Neutrophil (primary cell): ENCODE measurements at regions not wholly inside any gene's neighbourhood (a gene's known extent, or its start where the extent isn't known, plus 50 kb on each side); places are given as distances from the start of the nearest gene placed in this dataset.

ENCODE experiments used
- H3K27ac ChIP-seq: fragments of 200-600 bp; sonication (generic); 2 replicates; pipeline ENCODE4 v1.5.1; 2016; ENCODE audit warnings: mild to moderate bottlenecking, moderate library complexity
- H3K27me3 ChIP-seq: fragments of 200-600 bp; sonication (generic); 2 replicates; pipeline ENCODE4 v1.6.0; 2016; ENCODE audit warnings: mild to moderate bottlenecking
- H3K36me3 ChIP-seq: fragments of 200-600 bp; sonication (generic); 2 replicates; pipeline ENCODE4 v1.5.1; 2017
- H3K4me1 ChIP-seq, 2 experiments: fragments of 200-600 bp in 1 of 2; sonication (generic) in 1 of 2; 1 replicate in 1 of 2; 2 replicates in 1 of 2; pipeline versions ENCODE4 v1.5.1 to v1.6.1; 2013 to 2016; ENCODE audit warnings: low read depth in 1 of 2, low read length in 1 of 2, mild to moderate bottlenecking in 1 of 2, moderate library complexity in 1 of 2; ENCODE audit not compliant: control insufficient read depth in 1 of 2, insufficient read depth in 1 of 2
- H3K4me3 ChIP-seq, 2 experiments: fragments of 200-600 bp in 1 of 2; sonication (generic) in 1 of 2; 1 replicate in 1 of 2; 2 replicates in 1 of 2; pipeline ENCODE4 v1.5.1; 2013 to 2016; ENCODE audit warnings: low read depth in 1 of 2, low read length in 1 of 2, mild to moderate bottlenecking in 1 of 2, moderate library complexity in 1 of 2
- H3K9me3 ChIP-seq: fragments of 200-600 bp; sonication (generic); 2 replicates; pipeline ENCODE4 v1.5.1; 2016
- TF ChIP-seq, protein P1 (sequence below): fragments of 200-600 bp; sonication (generic); IDR thresholded peaks from 2 replicates; pipeline ENCODE4 v1.5.1; 2016; ENCODE audit warnings: antibody characterized with exemption

DNA sequence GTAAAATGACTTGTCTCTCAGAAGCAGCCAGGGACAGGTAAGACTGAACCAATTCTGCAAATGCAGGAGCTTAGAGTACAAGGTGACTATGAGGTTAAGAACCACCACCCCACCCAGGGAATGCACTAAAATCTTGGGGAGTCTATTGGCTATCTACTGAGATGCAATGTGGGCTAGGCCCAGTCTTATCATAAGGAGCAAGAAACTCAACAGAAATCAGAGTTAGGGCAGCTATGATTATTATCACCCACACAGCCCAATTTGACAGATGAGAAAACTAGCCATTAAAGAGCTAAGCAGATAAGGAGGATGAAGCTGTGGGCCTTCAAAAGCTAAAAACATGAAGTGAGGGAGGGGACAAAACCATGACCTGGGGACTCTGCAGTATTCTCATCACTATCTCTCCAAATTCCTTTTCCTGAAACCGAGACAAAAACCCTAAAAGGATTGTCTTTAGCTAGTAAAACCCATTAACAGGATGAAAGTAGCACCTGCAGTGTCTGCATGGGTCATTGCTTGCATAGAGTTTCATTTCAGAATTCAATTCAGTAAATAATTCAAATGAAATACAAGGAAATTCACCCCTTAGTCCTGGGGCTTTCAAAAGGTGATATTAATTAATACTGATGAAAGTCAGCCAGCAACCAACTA lies 68.8 kb upstream of the USP47 start:
- Histone ChIP-seq H3K4me1 (no peaks in the 10 kb centered on the region), H3K27ac (no peak overlapping the region), H3K9me3 (no peaks in the 10 kb centered on the region), H3K4me3 (no peak overlapping the region), H3K27me3 (peaks cover 62% of the 10 kb centered on the region), H3K36me3 (no peaks in the 10 kb centered on the region)
- TF ChIP-seq, protein P1, sequence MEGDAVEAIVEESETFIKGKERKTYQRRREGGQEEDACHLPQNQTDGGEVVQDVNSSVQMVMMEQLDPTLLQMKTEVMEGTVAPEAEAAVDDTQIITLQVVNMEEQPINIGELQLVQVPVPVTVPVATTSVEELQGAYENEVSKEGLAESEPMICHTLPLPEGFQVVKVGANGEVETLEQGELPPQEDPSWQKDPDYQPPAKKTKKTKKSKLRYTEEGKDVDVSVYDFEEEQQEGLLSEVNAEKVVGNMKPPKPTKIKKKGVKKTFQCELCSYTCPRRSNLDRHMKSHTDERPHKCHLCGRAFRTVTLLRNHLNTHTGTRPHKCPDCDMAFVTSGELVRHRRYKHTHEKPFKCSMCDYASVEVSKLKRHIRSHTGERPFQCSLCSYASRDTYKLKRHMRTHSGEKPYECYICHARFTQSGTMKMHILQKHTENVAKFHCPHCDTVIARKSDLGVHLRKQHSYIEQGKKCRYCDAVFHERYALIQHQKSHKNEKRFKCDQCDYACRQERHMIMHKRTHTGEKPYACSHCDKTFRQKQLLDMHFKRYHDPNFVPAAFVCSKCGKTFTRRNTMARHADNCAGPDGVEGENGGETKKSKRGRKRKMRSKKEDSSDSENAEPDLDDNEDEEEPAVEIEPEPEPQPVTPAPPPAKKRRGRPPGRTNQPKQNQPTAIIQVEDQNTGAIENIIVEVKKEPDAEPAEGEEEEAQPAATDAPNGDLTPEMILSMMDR = no peak

DNA sequence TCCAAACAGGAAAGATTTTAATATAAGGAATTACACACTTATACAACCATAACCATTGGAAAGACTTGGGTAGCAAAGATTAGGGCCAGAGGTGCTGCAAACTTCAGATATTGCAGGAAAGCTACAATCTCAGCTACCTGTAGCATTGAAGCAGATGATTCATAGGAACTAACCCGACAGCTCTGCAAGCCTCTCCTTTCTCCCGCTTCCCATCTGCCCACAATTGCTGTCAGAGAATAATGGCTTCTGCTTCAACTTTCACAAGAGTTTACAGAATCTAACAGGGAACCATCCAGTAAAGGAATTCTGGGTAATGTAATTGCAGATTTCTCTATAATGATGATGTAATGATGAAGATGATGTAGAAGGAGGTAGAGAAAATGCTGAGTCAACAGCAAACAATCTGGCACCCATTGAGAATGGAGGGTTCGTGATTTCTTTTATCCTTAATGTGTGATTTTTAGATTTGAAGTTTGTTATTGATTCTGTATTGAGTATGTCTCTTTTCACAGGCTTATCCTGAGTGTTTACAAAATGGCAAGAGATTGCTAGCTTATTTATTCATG lies 70.8 kb upstream of the USP47 start:
- Histone ChIP-seq H3K27me3 (peaks cover 59% of the 10 kb centered on the region), H3K27ac (no peak overlapping the region), H3K4me3 (no peak overlapping the region), H3K9me3 (no peaks in the 10 kb centered on the region), H3K4me1 (no peaks in the 10 kb centered on the region), H3K36me3 (no peaks in the 10 kb centered on the region)
- TF ChIP-seq, protein P1 = no peak

DNA sequence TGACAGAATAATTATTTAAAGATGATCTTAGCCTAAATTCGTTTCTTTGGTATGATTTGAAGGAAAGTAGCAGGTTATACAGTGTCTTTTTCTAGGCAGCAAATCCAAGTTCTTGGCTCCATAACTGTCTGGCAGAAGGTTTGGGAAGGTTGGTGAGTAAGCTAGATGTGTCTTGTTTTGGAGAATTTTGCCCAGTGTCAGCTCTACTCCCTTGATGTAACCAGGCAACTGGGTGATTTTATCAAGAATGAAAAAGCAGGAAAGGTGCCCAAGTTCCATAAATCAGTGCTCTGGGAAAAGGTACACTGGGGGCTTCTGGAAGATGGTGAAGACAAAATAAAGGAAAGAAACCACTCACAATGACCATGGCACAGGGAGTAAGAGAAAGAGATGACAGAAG lies 71.5 kb upstream of the USP47 start:
- no peaks in the 10 kb centered on the region for H3K4me1 ChIP-seq
- peaks cover 59% of the 10 kb centered on the region for H3K27me3 ChIP-seq
- no peaks in the 10 kb centered on the region for H3K36me3 ChIP-seq
- TF ChIP-seq, protein P1 = no peak
- no peak overlapping the region for H3K4me3 ChIP-seq
- no peaks in the 10 kb centered on the region for H3K9me3 ChIP-seq
- no peak overlapping the region for H3K27ac ChIP-seq

DNA sequence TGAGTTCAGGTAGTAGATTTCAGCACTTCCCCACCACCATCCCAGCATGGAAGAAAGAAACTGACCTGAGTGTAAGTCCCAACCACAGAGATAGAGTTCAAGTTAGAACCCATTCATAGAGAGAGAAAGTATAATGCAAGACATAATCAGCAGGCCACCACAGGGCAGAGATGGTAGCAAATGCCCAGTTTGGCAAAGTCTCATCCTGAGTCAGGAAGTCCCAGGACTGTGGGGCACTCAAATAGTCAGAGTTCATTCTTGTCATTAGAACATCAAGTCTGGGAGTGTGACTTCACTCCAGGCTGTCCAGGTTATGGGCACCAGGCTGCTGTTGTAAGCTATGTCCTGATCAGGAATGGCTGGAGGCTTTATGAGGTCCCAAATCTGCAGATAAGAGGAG lies 72.0 kb upstream of the USP47 start:
- H3K4me3 ChIP-seq = no peak overlapping the region
- TF ChIP-seq, protein P1 = no peak
- no peaks in the 10 kb centered on the region for H3K36me3 ChIP-seq
- H3K27ac ChIP-seq = no peak overlapping the region
- no peaks in the 10 kb centered on the region for H3K9me3 ChIP-seq
- no peaks in the 10 kb centered on the region for H3K4me1 ChIP-seq
- peaks cover 60% of the 10 kb centered on the region for H3K27me3 ChIP-seq

DNA sequence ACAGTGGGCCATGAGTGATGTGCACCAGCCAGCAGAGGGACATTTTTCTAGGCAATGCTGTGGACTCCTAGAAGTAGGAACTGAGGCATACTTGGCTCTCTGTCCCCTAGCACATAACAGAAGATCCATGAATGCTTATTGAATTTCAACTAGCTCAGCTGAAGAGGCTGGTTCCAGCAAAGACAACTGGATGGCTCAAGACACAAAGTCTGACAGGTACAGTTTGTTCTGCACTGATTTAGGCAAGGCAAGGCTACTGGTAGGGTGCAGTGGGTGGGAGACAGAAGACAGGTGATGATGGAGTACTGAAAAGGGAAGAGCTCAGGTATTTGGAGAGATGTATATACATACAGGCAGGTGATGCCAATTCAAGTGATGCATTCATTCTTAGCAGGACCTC lies 72.4 kb upstream of the USP47 start:
- TF ChIP-seq, protein P1 = no peak
- no peak overlapping the region for H3K4me3 ChIP-seq
- H3K4me1 ChIP-seq = no peaks in the 10 kb centered on the region
- no peaks in the 10 kb centered on the region for H3K36me3 ChIP-seq
- H3K27me3 ChIP-seq = peaks cover 61% of the 10 kb centered on the region
- no peak overlapping the region for H3K27ac ChIP-seq
- no peaks in the 10 kb centered on the region for H3K9me3 ChIP-seq
